OCI-M1 (cell line): ENCODE measurements at regions not wholly inside any gene's neighbourhood (a gene's known extent, or its start where the extent isn't known, plus 50 kb on each side); places are given as distances from the start of the nearest gene placed in this dataset.

ENCODE experiments used
- DNase-seq: peaks from one replicate; lab custom pipeline; 2025; lab: John Stamatoyannopoulos, UW

- DNase-seq: no peak
These were observed 145.4 kb upstream of the PITX1 start for GRCh38 chr5:135179308-135179980.

DNA sequence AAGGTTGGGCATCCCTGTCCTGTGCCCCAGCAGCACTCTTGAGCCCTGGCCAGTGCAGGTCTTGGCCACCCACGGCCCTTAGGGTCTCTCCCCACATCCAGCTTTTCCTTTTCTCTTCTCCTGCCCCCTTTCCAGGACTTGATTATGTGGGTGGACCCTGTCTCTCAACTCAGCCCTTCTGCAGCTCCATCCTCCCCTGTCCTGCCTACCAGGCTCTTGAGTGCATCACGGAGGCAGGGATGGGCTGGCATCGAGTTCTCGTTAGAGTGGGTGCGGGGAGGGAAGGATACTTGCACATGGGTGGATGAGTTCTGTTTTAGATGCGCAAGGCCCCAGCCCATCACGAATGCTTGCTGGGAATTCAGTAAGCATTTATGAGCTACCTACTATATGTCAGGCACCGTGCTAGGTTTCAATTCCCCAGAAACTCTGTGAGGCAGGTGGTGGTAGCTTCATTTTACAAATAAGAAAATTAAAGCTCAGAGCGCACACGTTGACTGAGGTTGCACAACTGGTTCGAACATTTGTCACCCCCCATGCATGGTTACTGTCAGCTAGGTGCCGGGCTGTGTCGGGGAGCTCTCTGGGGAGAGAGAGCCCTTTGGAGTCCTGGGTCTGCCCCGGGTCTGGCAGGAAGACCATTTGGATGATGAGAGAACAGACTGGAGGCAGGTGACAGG lies 144.6 kb upstream of the PITX1 start:
- DNase-seq: no peak

- no peak for DNase-seq
These were observed 143.6 kb upstream of the PITX1 start for GRCh38 chr5:135177591-135177990.

DNA sequence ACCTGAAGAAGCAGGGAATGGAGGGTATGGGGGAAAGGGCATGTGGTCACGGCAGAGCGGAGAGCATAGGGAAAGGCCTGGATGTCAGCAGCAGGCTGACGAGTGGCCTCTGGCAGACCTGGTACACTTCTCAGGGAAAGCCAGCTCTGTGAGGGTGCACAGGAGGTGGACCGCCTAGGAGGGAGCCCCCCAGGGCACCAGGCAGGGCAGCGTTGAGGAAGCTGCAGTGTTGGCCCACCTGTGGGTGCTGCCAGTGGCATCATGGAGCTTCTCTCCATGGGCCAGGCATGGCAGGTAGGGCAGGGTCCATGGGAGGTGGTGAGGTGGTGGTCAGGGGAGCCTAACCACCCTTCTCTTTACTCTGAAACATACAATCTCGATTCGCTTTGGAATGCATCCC lies 143.0 kb upstream of the PITX1 start:
- no peak for DNase-seq

DNA sequence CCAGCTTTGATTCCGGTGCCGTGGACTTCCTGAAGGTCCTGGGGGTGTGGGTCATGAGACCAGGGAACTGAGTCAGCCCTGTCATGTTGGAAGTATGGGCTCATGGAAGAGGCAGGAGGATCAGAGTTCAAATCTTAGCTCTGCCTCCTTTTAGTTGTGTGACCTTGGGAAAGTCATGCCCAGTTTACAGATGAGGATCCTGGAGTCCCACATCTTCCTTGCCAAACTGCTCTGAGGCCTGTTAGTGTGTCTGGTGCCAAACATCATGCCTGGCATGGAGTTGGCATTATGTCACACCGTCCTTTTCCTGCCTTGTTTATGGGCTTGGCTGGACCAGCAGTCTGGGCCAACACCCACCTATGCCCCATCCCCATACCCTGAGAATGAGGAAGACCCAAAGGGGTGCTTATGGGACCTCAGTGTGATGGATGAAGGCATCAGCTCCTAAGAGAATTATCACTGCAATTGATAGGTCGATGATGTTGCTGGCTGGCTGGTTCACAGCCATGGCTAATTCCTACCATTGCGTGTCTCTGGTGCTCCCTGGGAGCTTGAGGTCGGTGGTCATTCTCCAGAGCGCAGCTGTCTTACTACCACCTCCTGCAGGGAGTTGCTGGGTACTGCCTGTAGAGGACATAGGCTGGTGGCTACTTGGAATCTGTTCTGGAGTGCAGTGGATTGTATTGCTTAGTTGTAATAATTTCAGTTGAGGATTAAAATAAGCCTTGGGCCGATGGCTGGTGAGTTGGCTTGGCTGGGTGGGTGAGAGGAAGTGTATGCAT lies 140.5 kb upstream of the PITX1 start:
- peak; percentile 38 for DNase-seq

GRCh38 chr5:135173662-135174290 lies 139.7 kb upstream of the PITX1 start:
- DNase-seq: peak; percentile 85

GRCh38 chr5:135172718-135173117 lies 138.7 kb upstream of the PITX1 start:
- DNase-seq: no peak

DNA sequence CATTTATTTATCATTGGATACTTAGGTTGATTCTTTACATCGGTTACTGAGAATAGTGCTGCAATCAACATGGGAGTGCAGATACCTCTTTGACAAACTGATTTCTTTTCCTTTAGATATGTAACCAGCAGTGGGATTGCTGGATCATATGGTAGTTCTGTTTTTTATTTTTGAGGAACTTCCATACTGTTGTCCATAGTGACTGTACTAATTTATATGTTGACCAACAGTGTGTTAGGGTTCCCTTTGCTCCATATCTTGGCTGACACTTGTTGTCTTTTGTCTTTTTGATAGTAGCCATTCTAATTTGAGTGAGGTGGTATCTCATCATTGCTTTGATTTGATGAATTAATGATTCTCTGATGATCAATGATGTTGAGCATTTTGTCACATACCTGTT lies 137.3 kb upstream of the PITX1 start:
- DNase-seq: peak; percentile 36

DNA sequence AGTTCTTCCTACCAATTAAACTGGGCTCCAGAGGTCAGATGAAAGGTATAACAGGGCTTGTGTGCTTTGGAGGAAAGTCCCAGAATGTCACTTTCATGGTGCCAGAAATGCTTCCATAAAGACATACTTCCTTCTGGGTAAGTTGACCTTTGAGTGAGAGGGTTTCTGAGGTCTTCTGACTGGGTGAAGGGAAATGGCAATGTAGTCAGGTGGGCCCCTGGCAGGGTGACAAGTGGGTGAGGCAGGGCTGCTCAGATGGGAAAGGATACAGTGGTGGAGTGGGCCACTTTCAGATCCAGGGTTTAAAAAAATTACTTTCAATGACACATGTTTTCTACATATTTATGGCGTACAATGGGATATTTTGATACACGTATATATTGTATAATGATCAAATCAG lies 136.5 kb upstream of the PITX1 start:
- DNase-seq: no peak

GRCh38 chr5:135169753-135170152 lies 135.7 kb upstream of the PITX1 start:
- DNase-seq: no peak

- DNase-seq: no peak
These were observed 133.6 kb upstream of the PITX1 start for GRCh38 chr5:135167634-135168033.

DNA sequence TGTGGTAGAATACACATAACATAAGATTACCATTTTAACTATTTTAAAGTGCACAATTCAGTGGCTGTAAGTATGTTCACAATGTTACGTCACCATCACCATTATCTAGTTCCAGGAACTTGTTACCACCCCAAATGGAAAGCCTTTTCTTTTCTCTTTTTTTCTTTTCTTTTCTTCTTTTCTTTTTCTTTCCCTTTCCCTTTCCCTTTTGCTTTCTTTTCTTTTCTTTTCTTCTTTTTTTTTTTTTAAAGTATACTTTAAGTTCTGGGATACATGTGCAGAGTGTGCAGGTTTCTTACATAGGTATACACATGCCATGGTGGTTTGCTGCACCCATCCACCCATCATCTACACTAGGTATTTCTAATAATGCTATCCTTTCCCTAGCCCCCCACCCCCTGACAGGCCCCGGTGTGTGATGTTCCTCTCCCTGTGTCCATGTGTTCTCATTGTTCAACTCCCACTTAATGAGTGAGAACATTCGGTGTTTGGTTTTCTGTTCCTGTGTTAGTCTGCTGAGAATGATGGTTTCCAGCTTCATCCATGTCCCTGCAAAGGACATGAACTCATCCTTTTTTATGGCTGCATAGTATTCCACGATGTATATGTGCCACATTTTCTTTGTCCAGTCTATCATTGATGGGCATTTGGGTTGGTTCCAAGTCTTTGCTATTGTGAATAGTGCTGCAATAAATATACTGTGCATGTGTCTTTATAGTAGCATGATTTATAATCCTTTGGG lies 131.0 kb upstream of the PITX1 start:
- peak; percentile 37 for DNase-seq

GRCh38 chr5:135163964-135164363 lies 129.9 kb upstream of the PITX1 start:
- DNase-seq: no peak

- DNase-seq: no peak
These were observed 129.4 kb upstream of the PITX1 start for GRCh38 chr5:135163391-135163790.

DNA sequence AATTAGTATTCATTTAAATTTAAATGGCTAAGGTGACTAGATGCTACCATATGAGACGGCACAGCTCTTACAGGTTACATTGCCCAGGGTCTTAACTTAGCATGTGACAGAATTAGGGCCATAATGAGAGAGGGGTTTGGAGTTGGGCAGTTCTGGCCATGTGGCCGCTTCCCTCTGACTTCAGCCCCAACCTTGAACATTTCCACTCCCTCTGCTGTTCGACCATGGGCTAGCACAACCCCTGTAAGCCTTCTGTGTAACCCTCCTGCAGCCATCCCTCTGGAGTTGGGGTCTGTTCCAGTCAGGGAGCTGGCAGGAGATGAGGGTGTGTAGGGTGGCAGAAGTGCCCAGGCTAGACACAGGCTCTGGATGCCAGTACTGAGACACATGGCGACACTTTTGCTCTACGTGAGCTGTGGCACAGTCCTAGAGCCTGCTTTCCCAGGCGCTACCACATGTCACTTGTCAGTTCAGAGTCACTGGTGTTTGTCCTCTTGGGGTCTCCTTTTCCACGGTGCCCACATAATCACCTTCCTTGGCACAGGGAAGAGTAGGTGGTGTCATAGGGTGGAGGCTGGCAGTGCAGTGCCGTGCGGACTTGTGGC lies 128.7 kb upstream of the PITX1 start:
- DNase-seq: peak; percentile 26

DNA sequence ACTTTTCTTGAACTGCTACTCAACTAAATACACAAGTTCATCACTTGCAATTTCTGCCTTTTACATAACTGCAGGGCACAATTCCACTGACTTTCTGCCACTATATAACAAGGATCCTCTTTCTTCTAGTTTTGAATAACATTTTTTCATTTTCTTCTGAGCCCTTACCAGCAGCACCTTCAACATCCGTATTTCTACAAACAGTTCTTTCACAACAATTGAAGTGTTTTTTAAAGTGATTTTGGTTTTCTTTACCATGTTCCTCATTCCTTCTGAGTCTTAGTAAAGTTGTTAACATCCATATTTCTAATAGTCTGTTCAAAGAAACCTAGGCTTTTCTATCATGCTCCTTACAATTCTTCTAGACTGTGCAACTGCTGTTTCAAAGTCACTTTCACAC lies 127.2 kb upstream of the PITX1 start:
- no peak for DNase-seq

DNA sequence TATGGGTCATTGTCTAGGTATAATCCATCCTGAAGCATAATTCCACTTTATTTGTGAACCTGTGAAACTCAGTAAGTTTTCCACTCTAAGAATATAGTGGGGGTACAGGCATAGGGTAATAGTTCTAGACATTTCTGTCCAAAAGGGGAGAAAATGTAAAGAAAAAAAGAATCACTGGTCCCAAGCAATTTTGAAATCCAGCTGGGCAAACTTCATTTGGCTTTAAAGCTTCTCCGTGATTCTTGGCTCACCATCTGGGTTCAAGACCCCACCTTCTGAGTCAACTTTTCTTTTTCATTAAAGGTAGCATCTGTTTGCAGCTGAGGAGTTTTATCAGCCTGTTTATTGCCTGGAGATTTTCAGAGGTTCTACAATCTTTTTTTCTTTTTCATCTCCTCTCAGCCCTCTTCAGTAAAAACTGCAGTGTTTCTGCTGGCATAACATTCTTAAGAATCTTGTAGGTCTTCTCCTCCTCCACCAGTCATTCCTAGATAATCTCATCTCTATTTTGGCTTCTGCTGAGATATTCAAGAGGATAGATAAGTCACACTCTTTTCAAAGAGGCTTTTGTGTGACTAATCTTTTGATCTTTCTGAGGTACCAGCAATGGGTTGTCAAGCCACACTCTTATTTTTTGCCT lies 126.1 kb upstream of the PITX1 start:
- no peak for DNase-seq

DNA sequence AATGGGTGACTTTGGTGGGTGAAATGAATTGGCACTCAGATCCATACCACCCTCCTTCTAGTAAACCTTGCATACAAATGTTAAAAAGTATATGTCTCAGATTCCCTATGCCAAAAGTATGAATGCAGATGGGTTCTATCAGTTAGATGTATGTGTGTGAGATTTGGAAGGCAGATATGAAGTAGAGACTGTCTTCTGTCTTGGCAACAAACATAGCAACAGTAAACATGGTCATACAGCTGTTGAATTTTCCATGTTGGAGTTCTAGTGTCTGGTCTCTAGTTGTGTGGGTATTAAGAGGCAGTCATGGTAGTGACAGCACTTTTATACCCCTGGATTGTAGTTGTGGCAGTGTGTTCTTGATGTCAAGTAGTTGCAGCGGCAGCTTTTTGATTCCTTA lies 125.6 kb upstream of the PITX1 start:
- no peak for DNase-seq

GRCh38 chr5:135158982-135159381 lies 125.0 kb upstream of the PITX1 start:
- peak; percentile 27 for DNase-seq

- peak; percentile 20 for DNase-seq
These were observed 124.3 kb upstream of the PITX1 start for GRCh38 chr5:135158314-135158697.
